Esophagus muscularis mucosa (tissue), 4 donors: ENCODE measurements at regions not wholly inside any gene's neighbourhood (a gene's known extent, or its start where the extent isn't known, plus 50 kb on each side); places are given as distances from the start of the nearest gene placed in this dataset.

Experiments
- DNase-seq: peaks from one replicate; pipeline ENCODE4 v3.0.0-alpha.2; 2017; ENCODE audit errors: extremely low spot score
- H3K27ac ChIP-seq, 4 donors: fragments of 200-600 bp; sonication (generic); replicated peaks in 1 of 4; 1 replicate in 3 of 4; 2 replicates in 1 of 4; pipeline ENCODE4 v1.5.1; 2016 to 2019; ENCODE audit warnings: mild to moderate bottlenecking in 1 of 4
- H3K27me3 ChIP-seq, 4 donors: fragments of 200-600 bp; sonication (generic); one replicate each; pipeline versions ENCODE4 v1.5.1 to v1.6.0; 2016 to 2019
- H3K36me3 ChIP-seq, 4 donors: fragments of 200-600 bp; sonication (generic); one replicate each; pipeline ENCODE4 v1.5.1; 2016 to 2019
- H3K4me1 ChIP-seq, 4 donors: fragments of 200-600 bp; sonication (generic); one replicate each; pipeline ENCODE4 v1.5.1; 2016 to 2019
- H3K4me3 ChIP-seq, 4 donors: fragments of 200-600 bp; sonication (generic); 1 replicate in 2 of 4; 2 replicates in 2 of 4; pipeline ENCODE4 v1.5.1; 2016 to 2019; ENCODE audit warnings: mild to moderate bottlenecking in 4 of 4, moderate library complexity in 1 of 4
- H3K9me3 ChIP-seq, 4 donors: fragments of 200-600 bp; sonication (generic); 1 replicate in 3 of 4; 2 replicates in 1 of 4; pipeline ENCODE4 v1.5.1; 2016 to 2019
- CTCF ChIP-seq, 3 experiments: fragments of 200-600 bp in 2 of 3; fragments of 450-650 bp in 1 of 3; sonication (generic) in 2 of 3; IDR thresholded peaks; one replicate each; pipeline ENCODE4 v1.5.1; 2017 to 2019; ENCODE audit warnings: antibody characterized with exemption in 3 of 3, mild to moderate bottlenecking in 2 of 3, moderate library complexity in 1 of 3
- EP300 ChIP-seq: sonication (generic); formaldehyde crosslinking; IDR thresholded peaks from one replicate; pipeline ENCODE4 v1.6.1; 2017; ENCODE audit warnings: antibody characterized with exemption
- POLR2A ChIP-seq: fragments of 450-650 bp; IDR thresholded peaks from one replicate; pipeline ENCODE4 v1.6.1; 2017; ENCODE audit warnings: antibody characterized with exemption, moderate library complexity, mild to moderate bottlenecking, low read depth
- POLR2AphosphoS5 ChIP-seq, 2 donors: sonication (generic); formaldehyde crosslinking; IDR thresholded peaks; one replicate each; pipeline ENCODE4 v1.6.1; 2017; ENCODE audit warnings: antibody characterized with exemption in 2 of 2
- WGBS: methylation state at CpG from one replicate; pipeline ENCODE4 v1.1.5; 2018; 5-methylcytosine and 5-hydroxymethylcytosine counted together
- intact Hi-C: fragments of 100-400 bp; cut with DNase I; formaldehyde crosslinking; loops from one replicate; pipeline ENCODE4 v1.15.1; 2023

- peak overlapping the region; percentile 4 to 25 (median 21) for H3K4me3 ChIP-seq
- 9% methylated on average over 6 of the region's 8 CpGs for WGBS
These were observed 289.1 kb upstream of the SORL1-AS1 start for GRCh38 chr11:121741761-121742361.

DNA sequence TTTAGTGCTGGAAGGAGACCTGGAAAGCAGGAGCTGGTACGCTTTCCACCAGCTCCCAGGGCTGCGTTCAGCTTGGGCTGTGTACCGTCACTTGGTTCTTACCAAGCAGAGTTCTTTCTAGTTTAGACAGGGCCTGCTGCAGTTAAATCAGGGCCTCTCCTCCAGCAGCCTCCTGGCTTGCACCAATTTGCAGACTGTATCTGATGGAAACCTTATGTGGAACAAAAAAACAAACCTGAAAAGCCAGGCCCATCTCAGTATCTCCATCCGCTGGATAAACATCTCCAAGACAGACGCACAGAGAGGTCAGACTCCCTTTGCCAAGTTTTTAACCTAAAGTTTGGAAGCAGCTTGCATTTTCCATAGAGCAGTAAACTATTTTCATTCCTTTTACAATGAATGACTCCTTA, 288.6 kb upstream of the SORL1-AS1 start:
- DNase-seq, result peak; percentile 81
- Histone ChIP-seq H3K4me1 (peaks cover 21 to 35% (median 34%) of the 10 kb centered on the region in 4 donors), H3K27me3 (no peaks in the 10 kb centered on the region), H3K9me3 (peaks cover 0 to 13% (median 4%) of the 10 kb centered on the region in 4 donors), H3K4me3 (peak overlapping the region; percentile 4 to 25 (median 21)), H3K36me3 (no peaks in the 10 kb centered on the region), H3K27ac (peak overlapping the region; percentile 81 to 85 (median 84))
- WGBS, result 17% methylated on average over 5 of the region's 5 CpGs
- intact Hi-C loops, result no loop called here
- TF ChIP-seq POLR2A (no peak), POLR2AphosphoS5 (IDR thresholded peaks at IDR 0.05) (peak in 1 of 2 donors; percentile 45)

More at GRCh38 chr11:121741761-121742361, 289.1 kb upstream of the SORL1-AS1 start:
- Histone ChIP-seq H3K9me3 (peaks cover 0 to 13% (median 4%) of the 10 kb centered on the region in 4 donors), H3K27ac (peak overlapping the region; percentile 81 to 85 (median 84)), H3K36me3 (no peaks in the 10 kb centered on the region), H3K27me3 (no peaks in the 10 kb centered on the region), H3K4me1 (peaks cover 21 to 35% (median 34%) of the 10 kb centered on the region in 4 donors)
- intact Hi-C loops, result no loop called here
- TF ChIP-seq CTCF (IDR thresholded peaks at IDR 0.05) (peak in 2 of 3 experiments; percentile 14 to 27), POLR2AphosphoS5 (IDR thresholded peaks at IDR 0.05) (peak; percentile 69 to 80), EP300 (peak; percentile 93), POLR2A (no peak)
- peak; percentile 94 for DNase-seq

DNA sequence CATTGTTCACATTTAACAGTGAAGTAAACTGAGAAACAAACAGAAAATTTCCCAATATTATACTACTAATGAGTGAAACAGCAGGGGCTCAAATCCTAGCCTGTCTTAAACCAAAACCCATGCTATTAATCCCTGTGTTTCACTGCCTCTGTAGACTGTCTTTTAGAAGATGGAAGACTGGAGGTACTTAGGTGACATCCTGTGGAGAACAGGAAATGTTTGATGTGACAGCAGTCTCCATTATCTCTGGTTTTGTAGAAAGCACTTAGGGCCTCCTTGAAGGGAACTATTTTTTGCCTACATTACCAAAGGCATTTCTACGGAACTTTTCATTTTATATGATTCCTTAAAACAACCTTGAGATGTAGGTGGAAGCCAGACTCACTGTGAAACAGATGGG, 288.1 kb upstream of the SORL1-AS1 start:
- peak overlapping the region in 1 of 4 donors; percentile 4 for H3K4me3 ChIP-seq
- H3K27ac ChIP-seq, result peak overlapping the region; percentile 81 to 85 (median 84)
- no peaks in the 10 kb centered on the region for H3K36me3 ChIP-seq
- H3K4me1 ChIP-seq, result peaks cover 21 to 35% (median 34%) of the 10 kb centered on the region in 4 donors
- no peaks in the 10 kb centered on the region for H3K27me3 ChIP-seq
- DNase-seq, result no peak
- intact Hi-C loops, result no loop called here
- H3K9me3 ChIP-seq, result peaks cover 0 to 13% (median 4%) of the 10 kb centered on the region in 4 donors
- TF ChIP-seq EP300 (no peak), CTCF (IDR thresholded peaks at IDR 0.05) (no peak), POLR2A (no peak), POLR2AphosphoS5 (IDR thresholded peaks at IDR 0.05) (no peak)
- 17% methylated on average over 1 of the region's 1 CpG for WGBS

DNA sequence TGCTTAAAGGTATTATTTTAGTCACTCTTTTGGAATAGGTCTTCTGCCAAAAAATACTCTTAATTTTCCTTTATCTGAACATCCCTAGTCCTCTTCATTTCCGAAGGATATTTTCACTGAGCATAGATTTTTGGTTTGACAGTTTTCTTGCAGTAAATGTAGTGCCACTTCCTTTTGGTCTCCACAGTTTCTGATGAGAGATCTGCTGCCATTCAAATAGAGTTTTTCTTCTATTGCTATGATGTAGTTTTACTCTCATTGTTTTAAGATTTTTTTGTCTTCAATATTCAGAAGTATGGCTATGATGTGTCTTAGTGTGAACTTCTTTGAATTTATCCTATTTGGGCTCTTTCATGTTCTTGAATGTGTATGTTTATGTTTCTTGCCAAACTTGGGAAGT, 281.1 kb upstream of the SORL1-AS1 start:
- no peaks in the 10 kb centered on the region for H3K27me3 ChIP-seq
- no peaks in the 10 kb centered on the region for H3K9me3 ChIP-seq
- no peak overlapping the region for H3K4me3 ChIP-seq
- DNase-seq, result no peak
- 93% methylated on average over 1 of the region's 1 CpG for WGBS
- no peak overlapping the region for H3K27ac ChIP-seq
- peaks cover 0 to 13% (median 7%) of the 10 kb centered on the region in 4 donors for H3K4me1 ChIP-seq
- H3K36me3 ChIP-seq, result no peaks in the 10 kb centered on the region
- TF ChIP-seq POLR2A (no peak), POLR2AphosphoS5 (IDR thresholded peaks at IDR 0.05) (no peak), CTCF (IDR thresholded peaks at IDR 0.05) (no peak), EP300 (no peak)
- intact Hi-C loops, result no loop called here

DNA sequence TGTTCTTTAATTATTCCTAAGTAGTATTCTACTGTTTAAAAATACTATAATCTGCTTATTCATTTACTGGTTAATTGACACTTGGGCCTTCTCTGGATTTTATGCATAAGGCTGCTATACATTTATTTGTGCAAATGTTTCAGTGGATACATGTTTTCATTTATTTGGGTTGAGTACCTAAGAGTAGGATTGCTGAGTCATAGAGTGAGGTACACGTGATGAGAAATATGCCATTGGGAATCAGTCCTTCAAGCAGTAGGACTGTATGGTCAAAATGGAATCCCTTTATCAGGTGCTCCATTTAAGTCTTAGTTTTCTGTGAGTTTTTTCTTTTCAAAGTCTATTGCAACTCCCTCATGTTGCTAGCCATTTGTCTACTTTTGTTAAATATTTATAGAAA, 275.2 kb upstream of the SORL1-AS1 start:
- Histone ChIP-seq H3K27me3 (no peaks in the 10 kb centered on the region), H3K4me3 (no peak overlapping the region), H3K36me3 (no peaks in the 10 kb centered on the region), H3K9me3 (no peaks in the 10 kb centered on the region), H3K4me1 (peaks cover 5 to 44% (median 36%) of the 10 kb centered on the region in 4 donors), H3K27ac (peak overlapping the region; percentile 43 to 63 (median 52))
- TF ChIP-seq POLR2A, result no peak
- no peak for TF ChIP-seq EP300
- no peak for TF ChIP-seq CTCF (IDR thresholded peaks at IDR 0.05)
- peak; percentile 29 for DNase-seq
- WGBS, result 21% methylated on average over 1 of the region's 1 CpG
- intact Hi-C loops, result loop anchor here (10.0 kb wide), 1 partner anchor 477 kb away; no protein-coding TSS in a partner anchor
